ENCODE measurements at regions not wholly inside any gene's neighbourhood (a gene's known extent, or its start where the extent isn't known, plus 50 kb on each side); places are given as distances from the start of the nearest gene placed in this dataset.

- Histone ChIP-seq H3K27ac (ENCODE audit: low read length) (peak overlapping the region; percentile 70), H3K36me3 (ENCODE audit: insufficient read depth, low read length) (no peaks in the 10 kb centered on the region), H3K9me3 (ENCODE audit: low read length) (no peaks in the 10 kb centered on the region), H3K4me3 (ENCODE audit: low read length) (no peak overlapping the region), H3K4me2 (ENCODE audit: low read length) (peak overlapping the region; percentile 35), H3K9me2 (ENCODE audit: insufficient read depth, low read length) (no peaks in the 10 kb centered on the region), H3K9ac (ENCODE audit: low read length) (no peak overlapping the region), H4K20me1 (ENCODE audit: insufficient read depth) (no peaks in the 10 kb centered on the region), H3F3A (ENCODE audit: insufficient read depth, low read length, poor library complexity, severe bottlenecking) (no peaks in the 10 kb centered on the region), H3K79me2 (replicated peaks; ENCODE audit: insufficient read depth, low read length) (no peaks in the 10 kb centered on the region), H3K27me3 (ENCODE audit: insufficient read depth, low read depth, low read length) (no peaks in the 10 kb centered on the region), H2AFZ (ENCODE audit: low read depth, low read length) (no peak overlapping the region)
- peak; percentile 92 for TF ChIP-seq REST (IDR thresholded peaks at IDR 0.05; ENCODE audit: borderline replicate concordance)
- TF ChIP-seq EP300 (conservative IDR thresholded peaks at IDR 0.05; ENCODE audit: poor library complexity, severe bottlenecking) = peak; percentile 94
- TF ChIP-seq SMC3 (conservative IDR thresholded peaks at IDR 0.05; ENCODE audit: poor library complexity) = no peak
- peak; percentile 87 for TF ChIP-seq POLR2AphosphoS5 (IDR thresholded peaks at IDR 0.05)
Measured at GRCh38 chr3:177921153-177921552, 615.1 kb upstream of the KCNMB2 start.

DNA sequence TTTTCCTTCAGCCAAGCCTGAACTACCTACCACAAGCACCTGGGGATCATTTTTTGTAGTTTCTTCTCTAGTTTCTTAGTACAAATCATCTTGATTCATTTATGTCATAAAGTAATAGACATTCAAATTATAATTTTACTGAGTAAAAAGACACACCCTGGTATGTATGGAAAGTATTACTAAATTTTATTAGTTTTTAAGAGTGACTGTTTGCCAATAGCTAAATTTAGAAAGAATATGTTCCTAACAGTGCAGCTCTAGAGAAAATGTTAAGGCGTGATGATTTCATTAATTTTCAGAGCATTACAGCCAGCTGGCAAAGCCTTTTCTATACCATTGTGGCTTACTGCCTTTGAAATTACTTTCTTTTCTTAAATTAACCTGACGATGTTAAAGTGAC is 612.0 kb upstream of the KCNMB2 start:
- Histone ChIP-seq H3K9me3 (ENCODE audit: low read length) (no peaks in the 10 kb centered on the region), H3K9me2 (ENCODE audit: insufficient read depth, low read length) (no peaks in the 10 kb centered on the region), H3K4me2 (ENCODE audit: low read length) (no peak overlapping the region)

More for the DNA sequence above, 612.0 kb upstream of the KCNMB2 start:
- TF ChIP-seq EZH2 (IDR thresholded peaks at IDR 0.05; ENCODE audit: borderline replicate concordance, insufficient read depth, low read length, poor library complexity, severe bottlenecking) (no peak), CTCF (IDR thresholded peaks at IDR 0.05; ENCODE audit: poor library complexity, severe bottlenecking) (no peak), REST (IDR thresholded peaks at IDR 0.05; ENCODE audit: borderline replicate concordance) (no peak), EP300 (conservative IDR thresholded peaks at IDR 0.05; ENCODE audit: poor library complexity, severe bottlenecking) (no peak), MXI1 (conservative IDR thresholded peaks at IDR 0.05; ENCODE audit: poor library complexity, severe bottlenecking) (no peak), RAD21 (conservative IDR thresholded peaks at IDR 0.05) (no peak), TAF1 (IDR thresholded peaks at IDR 0.05; ENCODE audit: low read depth) (no peak), POLR2AphosphoS5 (IDR thresholded peaks at IDR 0.05) (no peak), SMC3 (conservative IDR thresholded peaks at IDR 0.05; ENCODE audit: poor library complexity) (no peak)
- no peaks in the 10 kb centered on the region for H3K27me3 ChIP-seq (ENCODE audit: insufficient read depth, low read depth, low read length)
- H3K79me2 ChIP-seq (replicated peaks; ENCODE audit: insufficient read depth, low read length) = no peaks in the 10 kb centered on the region
- no peaks in the 10 kb centered on the region for H4K20me1 ChIP-seq (ENCODE audit: insufficient read depth)
- no peak overlapping the region for H2AFZ ChIP-seq (ENCODE audit: low read depth, low read length)
- no peaks in the 10 kb centered on the region for H3K36me3 ChIP-seq (ENCODE audit: insufficient read depth, low read length)
- H3K4me3 ChIP-seq (ENCODE audit: low read length) = no peak overlapping the region
- H3F3A ChIP-seq (ENCODE audit: insufficient read depth, low read length, poor library complexity, severe bottlenecking) = no peaks in the 10 kb centered on the region
- H3K27ac ChIP-seq (ENCODE audit: low read length) = no peak overlapping the region
- H3K9ac ChIP-seq (ENCODE audit: low read length) = no peak overlapping the region

All from neural cell (in vitro differentiated cells).